AG10803 (cell line): ENCODE measurements at regions not wholly inside any gene's neighbourhood (a gene's known extent, or its start where the extent isn't known, plus 50 kb on each side); places are given as distances from the start of the nearest gene placed in this dataset.

ENCODE experiments used
- DNase-seq: peaks from one replicate; pipeline ENCODE4 v3.0.0; 2010; ENCODE audit warnings: low read depth
- H3K4me3 ChIP-seq: 2 replicates; pipeline ENCODE4 v1.5.1; 2011; ENCODE audit warnings: mild to moderate bottlenecking, low read length, control low read depth
- CTCF ChIP-seq: conservative IDR thresholded peaks from 2 replicates; pipeline ENCODE4 v1.5.1; 2011; ENCODE audit warnings: mild to moderate bottlenecking, low read length, control low read depth, inconsistent platforms

- DNase-seq = no peak
These were observed 66.2 kb upstream of the CNTLN start for GRCh38 chr9:17068671-17069070.

GRCh38 chr9:17065062-17065461 lies 69.8 kb upstream of the CNTLN start:
- TF ChIP-seq CTCF = no peak
- no peak for DNase-seq
- H3K4me3 ChIP-seq = no peak overlapping the region

More at GRCh38 chr9:17068671-17069070, 66.2 kb upstream of the CNTLN start:
- no peak overlapping the region for H3K4me3 ChIP-seq
- no peak for TF ChIP-seq CTCF

DNA sequence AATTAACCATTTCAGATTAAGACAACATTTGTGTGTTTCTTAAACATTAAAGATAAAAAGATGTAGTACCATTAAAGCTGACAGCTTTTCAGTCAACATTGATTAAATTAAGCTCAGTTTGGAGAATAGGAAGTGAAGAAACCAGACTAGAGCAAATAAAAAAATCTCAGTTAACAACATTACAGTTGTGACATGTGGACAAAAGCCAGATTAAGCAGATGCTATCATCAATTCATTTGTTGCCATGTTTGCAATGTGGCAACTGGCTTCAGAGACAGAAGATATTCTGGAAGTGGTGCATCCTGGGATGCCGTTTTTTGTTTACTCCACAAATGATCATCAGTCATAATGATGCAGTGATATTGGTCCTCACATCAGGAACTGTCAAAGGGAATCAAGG lies 70.3 kb upstream of the CNTLN start:
- no peak overlapping the region for H3K4me3 ChIP-seq
- TF ChIP-seq CTCF = no peak
- DNase-seq = peak; percentile 11

DNA sequence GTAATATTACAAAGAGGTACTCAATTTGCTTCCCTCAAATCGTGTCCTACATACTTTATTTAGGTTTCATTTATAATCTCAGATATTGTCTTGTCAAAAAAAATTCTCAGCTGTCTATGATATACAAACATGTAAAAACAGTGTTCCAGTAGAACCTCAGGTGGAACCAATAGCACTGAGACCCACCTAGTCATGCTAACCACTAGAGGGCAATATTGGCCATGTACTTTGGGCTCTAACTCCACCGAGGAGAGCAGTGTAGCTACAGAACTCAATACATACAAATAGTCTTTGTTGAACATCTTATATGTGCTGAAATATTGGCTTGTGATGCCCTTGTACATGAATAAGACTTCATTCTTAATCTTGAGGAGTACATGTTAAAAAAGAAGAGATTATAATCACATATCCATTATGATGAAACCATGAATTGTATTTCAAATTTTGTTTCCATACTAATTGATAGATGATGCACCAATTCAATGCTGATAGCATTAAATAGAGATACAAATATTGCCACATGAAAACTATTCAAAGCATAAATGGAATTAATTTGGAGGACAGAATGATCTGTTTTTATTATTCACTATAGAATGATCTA lies 71.2 kb upstream of the CNTLN start:
- peak; percentile 55 for DNase-seq
- no peak overlapping the region for H3K4me3 ChIP-seq
- peak; percentile 89 for TF ChIP-seq CTCF

DNA sequence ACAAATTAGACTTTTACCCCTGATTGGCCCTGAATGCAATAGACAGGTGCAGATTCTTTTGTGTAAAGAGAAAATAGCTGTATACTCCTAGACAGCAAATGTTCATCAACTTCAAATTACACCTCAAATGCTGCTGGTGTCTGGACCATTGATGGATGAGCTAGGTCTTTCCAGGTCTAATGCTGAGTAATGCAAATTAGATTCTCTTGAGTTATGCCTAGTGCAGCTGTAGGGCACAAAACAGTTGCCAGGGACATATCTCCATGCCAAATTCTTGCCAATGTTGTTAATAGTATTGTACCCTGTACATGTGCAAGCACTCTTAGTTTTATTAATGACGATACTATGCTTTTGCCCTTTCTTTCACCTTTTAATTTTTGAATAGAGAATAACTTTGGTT lies 72.3 kb upstream of the CNTLN start:
- DNase-seq = no peak
- no peak overlapping the region for H3K4me3 ChIP-seq
- no peak for TF ChIP-seq CTCF

DNA sequence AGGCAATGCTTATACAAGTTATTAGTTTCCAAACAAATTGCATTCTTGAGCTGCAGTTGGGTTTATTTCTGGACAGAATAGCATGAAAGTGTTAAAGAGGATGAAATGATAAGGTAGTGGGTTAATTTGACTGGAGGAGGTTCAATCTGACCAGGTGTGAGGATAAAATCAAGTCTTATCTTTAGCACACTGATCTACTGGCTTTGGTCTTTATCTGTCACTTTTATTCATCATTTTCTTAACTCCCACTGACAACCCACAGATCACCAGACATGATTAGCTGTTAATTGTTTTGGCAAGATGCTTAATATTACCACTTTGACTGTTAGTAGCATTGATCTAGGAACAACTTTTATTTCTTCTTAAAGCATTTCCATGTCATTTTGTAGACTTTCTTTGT lies 74.4 kb upstream of the CNTLN start:
- DNase-seq = no peak
- no peak overlapping the region for H3K4me3 ChIP-seq
- TF ChIP-seq CTCF = no peak

- no peak for TF ChIP-seq CTCF
- no peak overlapping the region for H3K4me3 ChIP-seq
- no peak for DNase-seq
These were observed 75.4 kb upstream of the CNTLN start for GRCh38 chr9:17059465-17059864.
